HepG2 (cell line): ENCODE measurements at regions not wholly inside any gene's neighbourhood (a gene's known extent, or its start where the extent isn't known, plus 50 kb on each side); places are given as distances from the start of the nearest gene placed in this dataset.
A peak's percentile ranks its signal among the peaks of the same experiment; 100 is the strongest.

Experiments used
- ARNT ChIP-seq: fragments of 450-650 bp; IDR thresholded peaks from 2 replicates; pipeline ENCODE4 v1.6.1; 2017
- BRCA1 ChIP-seq: sonication (generic); formaldehyde crosslinking; IDR thresholded peaks from 2 replicates; pipeline ENCODE4 v1.4.0; 2020; ENCODE audit warnings: missing genetic modification reagents
- HDAC1 ChIP-seq: sonication (generic); formaldehyde crosslinking; IDR thresholded peaks from 2 replicates; pipeline ENCODE4 v1.5.1; 2020; ENCODE audit warnings: mild to moderate bottlenecking, missing genetic modification reagents
- HINFP ChIP-seq: sonication (generic); formaldehyde crosslinking; IDR thresholded peaks from 2 replicates; pipeline ENCODE4 v1.4.0; 2020; ENCODE audit warnings: low read depth, mild to moderate bottlenecking, missing genetic modification reagents
- HMG20A ChIP-seq: IDR thresholded peaks from 2 replicates; pipeline ENCODE4 v1.6.1; 2016; ENCODE audit warnings: borderline replicate concordance
- HOXA5 ChIP-seq: sonication (generic); formaldehyde crosslinking; IDR thresholded peaks from 2 replicates; pipeline ENCODE4 v1.4.0; 2020; ENCODE audit warnings: missing genetic modification reagents
- HOXA7 ChIP-seq: sonication (generic); formaldehyde crosslinking; IDR thresholded peaks from 2 replicates; pipeline ENCODE4 v1.8.1; 2022; ENCODE audit warnings: mild to moderate bottlenecking, missing genetic modification reagents, moderate library complexity
- MAFG ChIP-seq: sonication (generic); formaldehyde crosslinking; IDR thresholded peaks from 2 replicates; pipeline ENCODE4 v1.5.1; 2020; ENCODE audit warnings: mild to moderate bottlenecking, missing genetic modification reagents
- RBFOX2 ChIP-seq: fragments of 200-400 bp; formaldehyde crosslinking; IDR thresholded peaks from 2 replicates; pipeline ENCODE4 v1.6.1; 2017; ENCODE audit warnings: low read depth, mild to moderate bottlenecking, low read length
- SP5 ChIP-seq: IDR thresholded peaks from 2 replicates; pipeline ENCODE4 v1.6.1; 2016; ENCODE audit warnings: low read depth, borderline replicate concordance
- STAT6 ChIP-seq: sonication (generic); formaldehyde crosslinking; IDR thresholded peaks from 2 replicates; pipeline ENCODE4 v1.4.0; 2020; ENCODE audit warnings: missing genetic modification reagents, mild to moderate bottlenecking, borderline replicate concordance
- TFAP4 ChIP-seq: sonication (generic); IDR thresholded peaks from 2 replicates; pipeline ENCODE4 v1.6.1; 2016; ENCODE audit warnings: low read depth, borderline replicate concordance
- TRIM22 ChIP-seq: fragments of 450-650 bp; IDR thresholded peaks from 2 replicates; pipeline ENCODE4 v1.6.1; 2017
- ZNF235 ChIP-seq: sonication (generic); formaldehyde crosslinking; IDR thresholded peaks from 2 replicates; pipeline ENCODE4 v1.8.1; 2023; ENCODE audit warnings: mild to moderate bottlenecking, missing genetic modification reagents, borderline replicate concordance
- ZNF280B ChIP-seq: sonication (generic); formaldehyde crosslinking; IDR thresholded peaks from 2 replicates; pipeline ENCODE4 v1.5.0; 2020; ENCODE audit warnings: missing genetic modification reagents, mild to moderate bottlenecking, borderline replicate concordance
- ZNF580 ChIP-seq: IDR thresholded peaks from 2 replicates; pipeline ENCODE4 v1.6.1; 2016; ENCODE audit warnings: low read depth, borderline replicate concordance
- ZNF788 ChIP-seq: sonication (generic); formaldehyde crosslinking; IDR thresholded peaks from 2 replicates; pipeline ENCODE4 v1.5.0; 2020; ENCODE audit warnings: mild to moderate bottlenecking, missing genetic modification reagents, borderline replicate concordance
- ZNF878 ChIP-seq: sonication (generic); formaldehyde crosslinking; IDR thresholded peaks from 2 replicates; pipeline ENCODE4 v1.8.1; 2023; ENCODE audit warnings: mild to moderate bottlenecking, missing genetic modification reagents, moderate library complexity

- TF ChIP-seq ZNF878 (CRISPR knock-in tag) = peak; percentile 47; the same call in 1 of the 2 replicates
- peak; percentile 35; the same call in 1 of the 2 replicates for TF ChIP-seq SP5
- TF ChIP-seq BRCA1 (CRISPR knock-in tag) = peak; percentile 76; the same call in 1 of the 2 replicates
- peak; percentile 64; the same call in 1 of the 2 replicates for TF ChIP-seq STAT6
- peak; percentile 100 for TF ChIP-seq MAFG (CRISPR knock-in tag)
- TF ChIP-seq TFAP4 = peak; percentile 96; the same call in 1 of the 2 replicates
- no peak for TF ChIP-seq ZNF280B (CRISPR knock-in tag)
- TF ChIP-seq HMG20A (CRISPR knock-in tag) = peak; percentile 78; the same call in 1 of the 2 replicates
- TF ChIP-seq HOXA5 (CRISPR knock-in tag) = no peak; the same call in none of the 2 replicates
- TF ChIP-seq ZNF788 (CRISPR knock-in tag) = peak; percentile 80; the same call in 1 of the 2 replicates
- TF ChIP-seq TRIM22 = no peak
- TF ChIP-seq ZNF235 = no peak
- no peak for TF ChIP-seq ARNT
- TF ChIP-seq ZNF580 (CRISPR knock-in tag) = peak; percentile 32; the same call in 1 of the 2 replicates
- TF ChIP-seq HOXA7 (CRISPR knock-in tag) = no peak
- peak; percentile 82; the same call in 1 of the 2 replicates for TF ChIP-seq HDAC1
- no peak for TF ChIP-seq HINFP (CRISPR knock-in tag)
- TF ChIP-seq RBFOX2 = peak; percentile 78
Measured at GRCh38 chr5:91280362-91281269, 102.5 kb downstream of the ARRDC3 start (continued).
